ENCODE measurements at regions not wholly inside any gene's neighbourhood (a gene's known extent, or its start where the extent isn't known, plus 50 kb on each side); places are given as distances from the start of the nearest gene placed in this dataset.
A peak's percentile ranks its signal among the peaks of the same experiment; 100 is the strongest.

DNA sequence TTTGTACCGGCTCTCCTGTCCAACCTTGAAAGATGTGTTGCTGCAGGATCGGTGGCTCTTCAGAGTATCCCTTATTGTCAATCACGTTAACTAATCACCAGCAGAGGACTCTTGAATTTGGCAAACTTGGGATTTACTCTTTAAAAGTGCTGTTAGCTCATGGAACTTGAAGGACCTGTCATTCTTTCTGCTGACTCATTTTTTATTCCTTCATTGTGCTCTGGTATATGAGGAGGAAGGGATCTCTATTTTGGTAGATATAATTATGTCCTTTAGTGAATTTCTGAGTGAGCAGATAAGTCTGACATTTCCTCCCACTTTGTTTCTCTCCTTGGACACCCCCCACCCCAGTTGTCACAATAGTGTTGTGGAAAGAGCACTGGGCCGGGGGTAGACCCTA is 175.1 kb upstream of the HDAC9 start (continued):
- TF ChIP-seq, protein P1, sequence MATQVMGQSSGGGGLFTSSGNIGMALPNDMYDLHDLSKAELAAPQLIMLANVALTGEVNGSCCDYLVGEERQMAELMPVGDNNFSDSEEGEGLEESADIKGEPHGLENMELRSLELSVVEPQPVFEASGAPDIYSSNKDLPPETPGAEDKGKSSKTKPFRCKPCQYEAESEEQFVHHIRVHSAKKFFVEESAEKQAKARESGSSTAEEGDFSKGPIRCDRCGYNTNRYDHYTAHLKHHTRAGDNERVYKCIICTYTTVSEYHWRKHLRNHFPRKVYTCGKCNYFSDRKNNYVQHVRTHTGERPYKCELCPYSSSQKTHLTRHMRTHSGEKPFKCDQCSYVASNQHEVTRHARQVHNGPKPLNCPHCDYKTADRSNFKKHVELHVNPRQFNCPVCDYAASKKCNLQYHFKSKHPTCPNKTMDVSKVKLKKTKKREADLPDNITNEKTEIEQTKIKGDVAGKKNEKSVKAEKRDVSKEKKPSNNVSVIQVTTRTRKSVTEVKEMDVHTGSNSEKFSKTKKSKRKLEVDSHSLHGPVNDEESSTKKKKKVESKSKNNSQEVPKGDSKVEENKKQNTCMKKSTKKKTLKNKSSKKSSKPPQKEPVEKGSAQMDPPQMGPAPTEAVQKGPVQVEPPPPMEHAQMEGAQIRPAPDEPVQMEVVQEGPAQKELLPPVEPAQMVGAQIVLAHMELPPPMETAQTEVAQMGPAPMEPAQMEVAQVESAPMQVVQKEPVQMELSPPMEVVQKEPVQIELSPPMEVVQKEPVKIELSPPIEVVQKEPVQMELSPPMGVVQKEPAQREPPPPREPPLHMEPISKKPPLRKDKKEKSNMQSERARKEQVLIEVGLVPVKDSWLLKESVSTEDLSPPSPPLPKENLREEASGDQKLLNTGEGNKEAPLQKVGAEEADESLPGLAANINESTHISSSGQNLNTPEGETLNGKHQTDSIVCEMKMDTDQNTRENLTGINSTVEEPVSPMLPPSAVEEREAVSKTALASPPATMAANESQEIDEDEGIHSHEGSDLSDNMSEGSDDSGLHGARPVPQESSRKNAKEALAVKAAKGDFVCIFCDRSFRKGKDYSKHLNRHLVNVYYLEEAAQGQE (IDR thresholded peaks at IDR 0.05; ENCODE audit: unreplicated experiment), result no peak
- TF ChIP-seq POLR2AphosphoS5 (IDR thresholded peaks at IDR 0.05; ENCODE audit: low read depth) (no peak), EZH2phosphoT487 (IDR thresholded peaks at IDR 0.05; ENCODE audit: unreplicated experiment) (no peak), ZNF114 (CRISPR knock-in tag; IDR thresholded peaks at IDR 0.05) (no peak), STAT1 (IDR thresholded peaks at IDR 0.05; ENCODE audit: unreplicated experiment) (no peak), JUNB (IDR thresholded peaks at IDR 0.05; ENCODE audit: unreplicated experiment) (no peak), CREB1 (CRISPR knock-in tag; IDR thresholded peaks at IDR 0.05; ENCODE audit: low read depth) (no peak)
- TF ChIP-seq, protein P2, sequence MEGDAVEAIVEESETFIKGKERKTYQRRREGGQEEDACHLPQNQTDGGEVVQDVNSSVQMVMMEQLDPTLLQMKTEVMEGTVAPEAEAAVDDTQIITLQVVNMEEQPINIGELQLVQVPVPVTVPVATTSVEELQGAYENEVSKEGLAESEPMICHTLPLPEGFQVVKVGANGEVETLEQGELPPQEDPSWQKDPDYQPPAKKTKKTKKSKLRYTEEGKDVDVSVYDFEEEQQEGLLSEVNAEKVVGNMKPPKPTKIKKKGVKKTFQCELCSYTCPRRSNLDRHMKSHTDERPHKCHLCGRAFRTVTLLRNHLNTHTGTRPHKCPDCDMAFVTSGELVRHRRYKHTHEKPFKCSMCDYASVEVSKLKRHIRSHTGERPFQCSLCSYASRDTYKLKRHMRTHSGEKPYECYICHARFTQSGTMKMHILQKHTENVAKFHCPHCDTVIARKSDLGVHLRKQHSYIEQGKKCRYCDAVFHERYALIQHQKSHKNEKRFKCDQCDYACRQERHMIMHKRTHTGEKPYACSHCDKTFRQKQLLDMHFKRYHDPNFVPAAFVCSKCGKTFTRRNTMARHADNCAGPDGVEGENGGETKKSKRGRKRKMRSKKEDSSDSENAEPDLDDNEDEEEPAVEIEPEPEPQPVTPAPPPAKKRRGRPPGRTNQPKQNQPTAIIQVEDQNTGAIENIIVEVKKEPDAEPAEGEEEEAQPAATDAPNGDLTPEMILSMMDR (conservative IDR thresholded peaks at IDR 0.05; ENCODE audit: low read depth in 2 of 2), result no peak

DNA sequence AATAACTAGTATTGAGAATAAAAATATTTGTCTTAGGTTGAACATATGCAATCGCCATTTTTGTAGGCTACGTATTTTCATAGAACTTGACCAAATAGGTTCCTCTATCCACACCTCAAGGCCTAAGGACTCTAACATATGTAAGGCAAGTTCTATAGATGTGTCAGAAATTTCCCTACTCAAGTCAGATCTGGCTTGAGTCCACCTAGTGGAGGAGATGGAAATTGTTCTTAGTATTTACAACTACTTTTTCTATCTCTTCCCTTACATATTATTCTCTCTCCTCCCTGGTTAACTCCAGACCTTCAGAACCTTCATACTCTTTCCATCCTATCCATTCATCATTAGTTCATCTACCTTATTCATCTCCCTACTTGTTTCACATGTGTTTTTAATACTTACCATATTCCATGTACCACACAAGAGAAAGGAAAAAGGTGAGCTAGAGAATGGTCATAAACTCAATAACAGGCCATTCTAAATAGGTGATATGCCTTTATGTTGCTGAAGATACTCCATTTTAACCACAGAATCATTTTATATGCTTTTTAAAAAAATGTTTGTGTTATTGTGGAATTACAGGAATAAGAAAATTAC is 174.5 kb upstream of the HDAC9 start:
- no peak overlapping the region for H3K4me3 ChIP-seq
- peaks cover 2% of the 10 kb centered on the region for H3K27me3 Mint-ChIP-seq (ENCODE audit: insufficient read depth, low read depth, poor library complexity)
- H3F3A ChIP-seq (replicated peaks; ENCODE audit: low read depth), result no peaks in the 10 kb centered on the region
- H3K27ac ChIP-seq (ENCODE audit: low read depth), result no peak overlapping the region
- no peak overlapping the region for H2AFZ ChIP-seq
- DNase-seq (ENCODE audit: low spot score) (peak; percentile 78), ATAC-seq (peak; percentile 78)
- no peaks in the 10 kb centered on the region for H3K27me3 ChIP-seq (ENCODE audit: insufficient read depth)
- peaks cover 16% of the 10 kb centered on the region for H3K4me1 ChIP-seq (ENCODE audit: insufficient read depth)
- no peaks in the 10 kb centered on the region for H4K20me1 ChIP-seq (replicated peaks; ENCODE audit: insufficient read depth)
- no peak overlapping the region for H3K4me3 Mint-ChIP-seq
- TF ChIP-seq, protein P3, sequence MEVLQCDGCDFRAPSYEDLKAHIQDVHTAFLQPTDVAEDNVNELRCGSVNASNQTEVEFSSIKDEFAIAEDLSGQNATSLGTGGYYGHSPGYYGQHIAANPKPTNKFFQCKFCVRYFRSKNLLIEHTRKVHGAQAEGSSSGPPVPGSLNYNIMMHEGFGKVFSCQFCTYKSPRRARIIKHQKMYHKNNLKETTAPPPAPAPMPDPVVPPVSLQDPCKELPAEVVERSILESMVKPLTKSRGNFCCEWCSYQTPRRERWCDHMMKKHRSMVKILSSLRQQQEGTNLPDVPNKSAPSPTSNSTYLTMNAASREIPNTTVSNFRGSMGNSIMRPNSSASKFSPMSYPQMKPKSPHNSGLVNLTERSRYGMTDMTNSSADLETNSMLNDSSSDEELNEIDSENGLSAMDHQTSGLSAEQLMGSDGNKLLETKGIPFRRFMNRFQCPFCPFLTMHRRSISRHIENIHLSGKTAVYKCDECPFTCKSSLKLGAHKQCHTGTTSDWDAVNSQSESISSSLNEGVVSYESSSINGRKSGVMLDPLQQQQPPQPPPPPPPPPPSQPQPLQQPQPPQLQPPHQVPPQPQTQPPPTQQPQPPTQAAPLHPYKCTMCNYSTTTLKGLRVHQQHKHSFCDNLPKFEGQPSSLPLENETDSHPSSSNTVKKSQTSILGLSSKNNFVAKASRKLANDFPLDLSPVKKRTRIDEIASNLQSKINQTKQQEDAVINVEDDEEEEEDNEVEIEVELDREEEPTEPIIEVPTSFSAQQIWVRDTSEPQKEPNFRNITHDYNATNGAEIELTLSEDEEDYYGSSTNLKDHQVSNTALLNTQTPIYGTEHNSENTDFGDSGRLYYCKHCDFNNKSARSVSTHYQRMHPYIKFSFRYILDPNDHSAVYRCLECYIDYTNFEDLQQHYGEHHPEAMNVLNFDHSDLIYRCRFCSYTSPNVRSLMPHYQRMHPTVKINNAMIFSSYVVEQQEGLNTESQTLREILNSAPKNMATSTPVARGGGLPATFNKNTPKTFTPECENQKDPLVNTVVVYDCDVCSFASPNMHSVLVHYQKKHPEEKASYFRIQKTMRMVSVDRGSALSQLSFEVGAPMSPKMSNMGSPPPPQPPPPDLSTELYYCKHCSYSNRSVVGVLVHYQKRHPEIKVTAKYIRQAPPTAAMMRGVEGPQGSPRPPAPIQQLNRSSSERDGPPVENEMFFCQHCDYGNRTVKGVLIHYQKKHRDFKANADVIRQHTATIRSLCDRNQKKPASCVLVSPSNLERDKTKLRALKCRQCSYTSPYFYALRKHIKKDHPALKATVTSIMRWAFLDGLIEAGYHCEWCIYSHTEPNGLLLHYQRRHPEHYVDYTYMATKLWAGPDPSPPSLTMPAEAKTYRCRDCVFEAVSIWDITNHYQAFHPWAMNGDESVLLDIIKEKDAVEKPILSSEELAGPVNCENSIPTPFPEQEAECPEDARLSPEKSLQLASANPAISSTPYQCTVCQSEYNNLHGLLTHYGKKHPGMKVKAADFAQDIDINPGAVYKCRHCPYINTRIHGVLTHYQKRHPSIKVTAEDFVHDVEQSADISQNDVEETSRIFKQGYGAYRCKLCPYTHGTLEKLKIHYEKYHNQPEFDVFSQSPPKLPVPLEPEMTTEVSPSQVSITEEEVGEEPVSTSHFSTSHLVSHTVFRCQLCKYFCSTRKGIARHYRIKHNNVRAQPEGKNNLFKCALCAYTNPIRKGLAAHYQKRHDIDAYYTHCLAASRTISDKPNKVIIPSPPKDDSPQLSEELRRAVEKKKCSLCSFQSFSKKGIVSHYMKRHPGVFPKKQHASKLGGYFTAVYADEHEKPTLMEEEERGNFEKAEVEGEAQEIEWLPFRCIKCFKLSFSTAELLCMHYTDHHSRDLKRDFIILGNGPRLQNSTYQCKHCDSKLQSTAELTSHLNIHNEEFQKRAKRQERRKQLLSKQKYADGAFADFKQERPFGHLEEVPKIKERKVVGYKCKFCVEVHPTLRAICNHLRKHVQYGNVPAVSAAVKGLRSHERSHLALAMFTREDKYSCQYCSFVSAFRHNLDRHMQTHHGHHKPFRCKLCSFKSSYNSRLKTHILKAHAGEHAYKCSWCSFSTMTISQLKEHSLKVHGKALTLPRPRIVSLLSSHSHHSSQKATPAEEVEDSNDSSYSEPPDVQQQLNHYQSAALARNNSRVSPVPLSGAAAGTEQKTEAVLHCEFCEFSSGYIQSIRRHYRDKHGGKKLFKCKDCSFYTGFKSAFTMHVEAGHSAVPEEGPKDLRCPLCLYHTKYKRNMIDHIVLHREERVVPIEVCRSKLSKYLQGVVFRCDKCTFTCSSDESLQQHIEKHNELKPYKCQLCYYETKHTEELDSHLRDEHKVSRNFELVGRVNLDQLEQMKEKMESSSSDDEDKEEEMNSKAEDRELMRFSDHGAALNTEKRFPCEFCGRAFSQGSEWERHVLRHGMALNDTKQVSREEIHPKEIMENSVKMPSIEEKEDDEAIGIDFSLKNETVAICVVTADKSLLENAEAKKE (CRISPR knock-in tag; IDR thresholded peaks at IDR 0.05), result no peak
- TF ChIP-seq, protein P2 (conservative IDR thresholded peaks at IDR 0.05; ENCODE audit: low read depth in 2 of 2), result peak; percentile 59 to 68
- no peak for TF ChIP-seq ZNF331 (CRISPR knock-in tag; IDR thresholded peaks at IDR 0.05; ENCODE audit: low read depth)
- TF ChIP-seq EZH2phosphoT487 (IDR thresholded peaks at IDR 0.05; ENCODE audit: unreplicated experiment), result no peak
- H3K4me2 ChIP-seq, result no peak overlapping the region
- H3K36me3 Mint-ChIP-seq (ENCODE audit: low read depth), result no peaks in the 10 kb centered on the region
- no peaks in the 10 kb centered on the region for H3K9me3 Mint-ChIP-seq
- H3K9me2 ChIP-seq (ENCODE audit: insufficient read depth), result no peaks in the 10 kb centered on the region
- H3K79me2 ChIP-seq (replicated peaks; ENCODE audit: insufficient read depth), result no peaks in the 10 kb centered on the region
- peaks cover 25% of the 10 kb centered on the region for H3K4me1 Mint-ChIP-seq
- H3K27ac Mint-ChIP-seq, result no peak overlapping the region
- no peaks in the 10 kb centered on the region for H3K36me3 ChIP-seq (ENCODE audit: insufficient read depth)

Data from GM23338 (cell line).